NCI-H1417 (cell line): ENCODE measurements at regions not wholly inside any gene's neighbourhood (a gene's known extent, or its start where the extent isn't known, plus 50 kb on each side); places are given as distances from the start of the nearest gene placed in this dataset.

Experiments used
- DNase-seq, 3 experiments: peaks; one replicate each; lab custom pipeline; 2025; lab: John Stamatoyannopoulos, UW

DNA sequence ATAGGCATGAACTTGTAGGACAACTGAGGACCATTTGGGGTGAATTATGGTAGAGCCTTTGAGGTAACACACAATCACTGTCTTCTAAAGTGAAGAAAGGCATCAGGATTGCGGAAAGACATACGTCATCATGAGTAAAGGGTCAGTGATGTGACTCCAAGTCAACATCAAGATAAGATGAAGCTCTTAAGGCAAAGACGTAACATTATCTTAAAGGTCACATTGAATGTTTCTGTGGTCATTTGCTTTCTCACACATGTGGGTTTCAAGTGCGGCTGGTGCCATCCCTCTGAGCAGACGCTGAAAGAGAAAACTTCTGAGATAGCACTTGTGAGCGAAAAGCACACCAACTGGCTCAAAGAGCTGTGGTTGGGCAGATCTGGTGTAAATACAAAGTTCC lies 63.3 kb upstream of the GRAMD2B start:
- DNase-seq, result no peak

GRCh38 chr5:126360467-126360866 lies 62.7 kb upstream of the GRAMD2B start:
- DNase-seq, result no peak

DNA sequence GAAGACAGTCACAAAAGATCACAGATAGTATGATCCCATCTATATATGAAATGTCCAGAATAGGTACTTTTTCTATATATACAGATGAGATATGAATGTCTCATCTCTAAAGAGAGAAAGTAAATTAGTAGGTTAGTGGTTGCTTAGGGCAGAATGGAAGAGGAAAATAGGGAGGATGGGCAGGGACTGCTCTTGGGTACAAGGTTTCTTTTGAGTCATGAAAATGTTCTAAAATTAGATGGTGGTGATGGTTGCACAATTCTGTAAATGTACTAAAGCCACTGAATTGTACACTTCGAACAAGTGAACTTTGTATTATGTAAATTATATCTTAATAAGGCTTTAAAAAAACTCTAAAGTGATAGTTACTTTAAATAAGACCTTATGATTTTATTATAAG lies 59.6 kb upstream of the GRAMD2B start:
- DNase-seq, result no peak

DNA sequence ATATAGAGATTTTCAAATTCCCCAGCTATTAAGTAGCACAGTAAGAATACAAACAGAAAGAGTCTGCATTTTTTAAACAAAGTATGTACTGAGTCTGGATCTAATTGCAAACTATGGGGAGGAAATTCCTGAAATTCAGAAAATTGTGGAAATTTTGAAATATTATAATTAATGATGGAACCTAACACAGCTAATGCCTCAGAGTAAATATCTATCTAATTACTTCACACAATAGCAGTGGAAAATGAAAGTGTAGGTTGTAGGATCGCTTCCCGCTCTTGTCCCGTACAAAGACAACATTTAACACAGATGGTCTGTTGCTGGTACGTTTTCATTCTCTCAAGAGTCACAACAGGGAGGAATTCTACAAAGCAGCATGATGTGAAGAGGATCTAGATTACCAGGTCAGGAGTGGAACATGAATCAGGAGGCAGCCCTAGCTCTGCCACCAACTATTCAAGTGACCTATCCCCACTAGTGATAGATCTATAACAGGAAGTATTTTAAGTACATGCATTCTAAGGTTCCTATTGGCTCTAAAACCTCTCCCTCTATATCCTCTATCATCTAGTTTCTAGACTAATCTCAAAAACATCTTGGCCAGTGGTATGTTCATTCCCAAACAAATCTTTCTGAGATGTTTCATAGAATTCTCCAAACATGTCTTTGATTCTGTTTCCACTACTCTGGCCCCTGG lies 58.9 kb upstream of the GRAMD2B start:
- no peak for DNase-seq

- peak in 1 of 3 experiments; percentile 22 for DNase-seq
Observed at GRCh38 chr5:126365446-126366198, 57.6 kb upstream of the GRAMD2B start.

DNA sequence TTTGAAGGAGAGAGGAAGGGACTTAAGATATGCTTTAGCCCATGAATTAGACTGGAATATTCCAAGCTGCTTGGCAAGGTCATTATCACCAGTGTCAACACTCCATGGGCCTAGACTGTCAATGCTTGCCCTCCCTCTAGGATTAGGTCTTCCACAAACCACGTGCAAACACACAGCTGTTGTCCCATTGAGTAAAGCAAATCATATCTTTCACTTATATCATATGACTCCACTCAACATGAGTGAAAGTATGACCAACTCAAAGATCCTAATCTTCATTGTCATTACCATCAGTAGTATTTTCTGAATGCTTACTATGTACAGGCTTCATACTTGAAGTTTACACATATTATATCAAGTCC lies 57.0 kb upstream of the GRAMD2B start:
- DNase-seq, result no peak

- peak in 2 of 3 experiments; percentile 32 to 65 for DNase-seq
Observed at GRCh38 chr5:126368239-126368812, 54.9 kb upstream of the GRAMD2B start.

GRCh38 chr5:126369083-126369482 lies 54.1 kb upstream of the GRAMD2B start:
- no peak for DNase-seq

- no peak for DNase-seq
Observed at GRCh38 chr5:126369995-126370731, 53.0 kb upstream of the GRAMD2B start.

DNA sequence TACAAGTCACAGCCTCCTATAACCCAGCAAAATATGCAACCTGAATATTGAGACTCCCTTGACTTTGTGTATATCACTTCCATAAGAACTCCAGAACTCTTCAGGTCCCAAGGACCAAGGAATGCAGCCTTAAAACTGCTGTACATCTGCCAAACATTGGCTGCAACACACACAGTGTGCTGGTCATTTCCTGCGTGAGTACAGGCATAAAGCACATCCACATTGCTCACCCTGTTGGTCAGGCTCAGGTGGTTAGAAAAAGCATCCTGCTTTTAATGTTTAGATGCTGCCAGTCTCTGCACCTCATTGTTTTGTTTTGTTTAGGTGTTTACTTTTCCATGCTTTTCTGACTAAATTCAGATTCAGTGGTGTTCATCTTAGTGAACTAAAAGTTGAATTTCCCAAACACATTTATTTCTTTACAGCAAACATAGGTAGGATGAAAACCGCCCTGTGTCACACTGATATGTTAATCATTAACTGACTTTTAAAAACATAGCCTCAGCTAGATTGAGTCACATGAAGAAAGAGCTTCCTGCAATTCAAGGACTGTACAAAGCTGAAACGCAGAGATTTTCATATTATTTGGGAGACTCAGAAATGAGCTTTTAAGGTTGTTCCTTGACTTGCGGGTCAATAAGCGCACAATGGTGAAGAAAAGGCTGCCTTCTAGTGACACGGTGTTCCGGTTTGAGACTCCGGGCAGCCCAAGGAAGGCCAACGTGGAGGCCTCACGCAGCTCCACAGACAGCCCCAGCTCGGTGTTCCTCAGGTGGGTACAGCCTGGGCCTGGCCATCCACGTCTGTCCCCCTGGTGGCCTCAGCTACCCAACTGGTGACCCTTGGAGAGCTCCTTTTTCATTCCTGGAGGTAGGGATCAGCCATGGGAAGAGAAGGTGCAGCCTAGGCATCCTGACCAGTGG lies 52.2 kb upstream of the GRAMD2B start:
- no peak for DNase-seq

DNA sequence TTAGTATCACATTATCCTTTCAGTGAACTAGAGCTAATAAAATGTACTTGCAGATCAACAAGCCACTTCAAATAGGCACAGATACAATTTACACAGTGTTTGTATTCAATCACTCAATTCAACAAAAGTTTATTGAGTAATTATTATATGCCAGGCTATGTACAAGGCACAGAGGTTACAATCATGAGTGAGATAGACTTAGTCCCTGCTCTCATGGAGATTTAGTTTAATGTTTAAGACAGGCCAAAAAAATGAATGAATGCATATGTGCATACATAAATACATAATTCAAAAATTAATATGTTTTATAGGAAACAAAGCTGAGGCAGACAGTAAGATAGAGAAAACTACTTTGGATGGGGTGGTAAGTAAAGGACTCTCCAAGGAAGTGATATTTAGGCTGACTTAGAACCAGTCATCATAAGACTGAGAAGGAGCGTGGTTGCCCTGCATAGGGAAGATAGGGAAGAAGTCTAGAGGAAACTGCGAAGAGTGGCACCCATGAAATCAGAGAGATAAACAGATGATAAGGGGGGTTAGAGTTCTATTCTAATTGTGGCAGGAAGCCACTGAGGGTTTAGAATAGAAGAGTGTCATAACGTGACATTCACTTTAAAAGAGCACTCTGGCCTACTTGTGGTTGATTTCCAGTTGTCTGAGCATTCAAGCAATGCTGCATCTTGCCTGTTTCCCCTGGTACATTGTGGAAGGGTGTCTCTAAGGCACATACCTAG lies 49.7 kb upstream of the GRAMD2B start:
- DNase-seq, result no peak
